B cell (primary cell): ENCODE measurements at regions not wholly inside any gene's neighbourhood (a gene's known extent, or its start where the extent isn't known, plus 50 kb on each side); places are given as distances from the start of the nearest gene placed in this dataset.

ENCODE experiments used
- ATAC-seq: fragments of 200-7000 bp; cut with Tn5 transposase; one replicate; pipeline ENCODE4 v1.10.0; 2021; ENCODE audit warnings: low read depth, mild to moderate bottlenecking, moderate number of reproducible peaks, moderate library complexity
- CTCF ChIA-PET: fragments of 350-600 bp; sonication (Branson Sonifier 250); formaldehyde crosslinking; loops from one replicate; lab custom pipeline; 2021; ENCODE audit warnings: antibody characterized with exemption, inconsistent platforms; lab: Charles Lee
- POLR2A ChIA-PET: fragments of 350-600 bp; sonication (Branson Sonifier 250); formaldehyde crosslinking; loops from one replicate; lab custom pipeline; 2021; ENCODE audit warnings: antibody characterized with exemption; lab: Charles Lee
- DNase-seq: peaks from one replicate; pipeline ENCODE4 v3.0.0; 2013
- H2AFZ ChIP-seq: 2 replicates; pipeline ENCODE4 v1.6.1; 2012; ENCODE audit warnings: mild to moderate bottlenecking, low read depth, low read length; ENCODE audit not compliant: insufficient read depth, poor library complexity, severe bottlenecking
- H3K27ac ChIP-seq, 2 donors: 1 replicate in 1 of 2; 2 replicates in 1 of 2; pipeline ENCODE4 v1.5.1; 2012 to 2013; ENCODE audit warnings: low read length in 2 of 2, mild to moderate bottlenecking in 2 of 2, moderate library complexity in 1 of 2
- H3K27me3 ChIP-seq, 4 experiments: fragments of 200-600 bp in 1 of 4; sonication (generic) in 1 of 4; replicated peaks in 1 of 4; 1 replicate in 2 of 4; 2 replicates in 2 of 4; pipeline versions ENCODE4 v1.6.1 to v1.7.0; 2013 to 2016; ENCODE audit warnings: low read length in 3 of 4, mild to moderate bottlenecking in 2 of 4, mixed read lengths in 1 of 4, moderate library complexity in 1 of 4; ENCODE audit not compliant: insufficient read depth in 4 of 4, control insufficient read depth in 3 of 4; ENCODE audit errors: control extremely low read depth in 1 of 4
- H3K36me3 ChIP-seq, 2 experiments: replicated peaks in 1 of 2; 1 replicate in 1 of 2; 2 replicates in 1 of 2; pipeline versions ENCODE4 v1.6.1 to v1.7.1; 2013; ENCODE audit warnings: low read length in 1 of 2; ENCODE audit not compliant: insufficient read depth in 2 of 2, control insufficient read depth in 1 of 2; ENCODE audit errors: control extremely low read depth in 1 of 2, extremely low read depth in 1 of 2
- H3K4me1 ChIP-seq, 2 donors: fragments of 200-600 bp in 1 of 2; sonication (generic) in 1 of 2; 1 replicate in 1 of 2; 2 replicates in 1 of 2; pipeline versions ENCODE4 v1.5.1 to v1.6.1; 2013 to 2017; ENCODE audit warnings: low read length in 2 of 2; ENCODE audit not compliant: control insufficient read depth in 2 of 2, insufficient read depth in 2 of 2
- H3K4me2 ChIP-seq: replicated peaks from 2 replicates; pipeline ENCODE3; 2012; ENCODE audit warnings: mild to moderate bottlenecking, low read depth, low read length; ENCODE audit not compliant: poor library complexity, severe bottlenecking
- H3K4me3 ChIP-seq, 5 experiments: fragments of 200-600 bp in 1 of 5; sonication (generic) in 1 of 5; 1 replicate in 3 of 5; 2 replicates in 2 of 5; pipeline versions ENCODE4 v1.5.1 to v1.7.0; 2011 to 2016; ENCODE audit warnings: low read length in 4 of 5, mild to moderate bottlenecking in 4 of 5, low read depth in 2 of 5, control low read depth in 1 of 5, moderate library complexity in 1 of 5; ENCODE audit not compliant: insufficient read depth in 1 of 5; ENCODE audit errors: control extremely low read depth in 1 of 5, extremely low read depth in 1 of 5
- H3K79me2 ChIP-seq: fragments of 200-600 bp; sonication (generic); one replicate; pipeline ENCODE4 v1.6.0; 2016; ENCODE audit warnings: low read length; ENCODE audit not compliant: control insufficient read depth, insufficient read depth
- H3K9ac ChIP-seq: fragments of 200-600 bp; sonication (generic); 2 replicates; pipeline ENCODE4 v1.6.1; 2017; ENCODE audit warnings: mild to moderate bottlenecking, low read length, moderate library complexity
- H3K9me3 ChIP-seq, 3 donors: one replicate each; pipeline versions ENCODE4 v1.6.1 to v1.7.1; 2013; ENCODE audit warnings: low read length in 2 of 3; ENCODE audit not compliant: control insufficient read depth in 2 of 3, insufficient read depth in 1 of 3; ENCODE audit errors: control extremely low read depth in 1 of 3
- H4K20me1 ChIP-seq: 2 replicates; pipeline ENCODE4 v1.6.0; 2012; ENCODE audit warnings: mild to moderate bottlenecking, low read length; ENCODE audit not compliant: insufficient read depth, control insufficient read depth, poor library complexity, severe bottlenecking
- H3K27ac Mint-ChIP-seq: one replicate; pipeline ENCODE4 v1.8.0; 2021; ENCODE audit warnings: mixed read lengths
- H3K27me3 Mint-ChIP-seq: one replicate; pipeline ENCODE4 v1.8.0; 2021; ENCODE audit warnings: mixed read lengths
- H3K4me1 Mint-ChIP-seq: one replicate; pipeline ENCODE4 v1.8.0; 2021; ENCODE audit warnings: mixed read lengths
- H3K4me3 Mint-ChIP-seq: one replicate; pipeline ENCODE4 v1.8.0; 2021; ENCODE audit warnings: mixed read lengths
- H3K9me3 Mint-ChIP-seq: one replicate; pipeline ENCODE4 v1.8.0; 2022; ENCODE audit warnings: mixed read lengths; ENCODE audit not compliant: insufficient read depth
- EZH2 ChIP-seq: IDR thresholded peaks from 2 replicates; pipeline ENCODE4 v1.6.1; 2012; ENCODE audit warnings: borderline replicate concordance, low read depth, mild to moderate bottlenecking, moderate library complexity, low read length; ENCODE audit not compliant: insufficient read depth, poor library complexity, severe bottlenecking
- WGBS: methylation state at CpG from one replicate; pipeline ENCODE4 v1.1.5; 2013; ENCODE audit warnings: missing lambda C conversion rate; ENCODE audit not compliant: insufficient coverage; 5-methylcytosine and 5-hydroxymethylcytosine counted together
- intact Hi-C: fragments of 100-400 bp; cut with micrococcal nuclease; formaldehyde crosslinking; loops from one replicate; pipeline ENCODE4 v1.10.0; 2022
- TF ChIP-seq, protein P1 (sequence below): fragments of 200-600 bp; IDR thresholded peaks from one replicate; pipeline ENCODE4 v1.8.0; 2022; ENCODE audit warnings: antibody characterized with exemption, mild to moderate bottlenecking

DNA sequence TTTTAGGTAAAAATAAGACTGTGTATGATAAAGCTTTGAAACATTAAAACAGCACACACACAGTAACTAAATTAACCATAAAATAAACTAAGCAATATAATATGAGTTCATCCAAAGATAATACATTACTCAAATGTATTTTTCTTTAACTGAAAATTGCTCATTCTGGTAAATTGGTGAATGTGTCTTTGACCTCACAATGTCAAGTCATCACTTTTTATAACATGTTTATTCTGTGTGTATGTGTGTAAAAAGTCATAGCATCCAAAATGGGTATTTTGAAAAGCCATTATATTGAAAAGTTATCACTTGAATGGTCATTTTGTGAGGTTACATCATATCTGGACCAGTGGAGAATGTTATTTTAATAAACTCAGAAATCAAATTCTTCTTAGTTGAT is 724.6 kb downstream of the ADGRL2 start:
- no peaks in the 10 kb centered on the region for H3K4me1 ChIP-seq
- ATAC-seq (no peak), DNase-seq (no peak)
- no peak for TF ChIP-seq EZH2
- TF ChIP-seq, protein P1, sequence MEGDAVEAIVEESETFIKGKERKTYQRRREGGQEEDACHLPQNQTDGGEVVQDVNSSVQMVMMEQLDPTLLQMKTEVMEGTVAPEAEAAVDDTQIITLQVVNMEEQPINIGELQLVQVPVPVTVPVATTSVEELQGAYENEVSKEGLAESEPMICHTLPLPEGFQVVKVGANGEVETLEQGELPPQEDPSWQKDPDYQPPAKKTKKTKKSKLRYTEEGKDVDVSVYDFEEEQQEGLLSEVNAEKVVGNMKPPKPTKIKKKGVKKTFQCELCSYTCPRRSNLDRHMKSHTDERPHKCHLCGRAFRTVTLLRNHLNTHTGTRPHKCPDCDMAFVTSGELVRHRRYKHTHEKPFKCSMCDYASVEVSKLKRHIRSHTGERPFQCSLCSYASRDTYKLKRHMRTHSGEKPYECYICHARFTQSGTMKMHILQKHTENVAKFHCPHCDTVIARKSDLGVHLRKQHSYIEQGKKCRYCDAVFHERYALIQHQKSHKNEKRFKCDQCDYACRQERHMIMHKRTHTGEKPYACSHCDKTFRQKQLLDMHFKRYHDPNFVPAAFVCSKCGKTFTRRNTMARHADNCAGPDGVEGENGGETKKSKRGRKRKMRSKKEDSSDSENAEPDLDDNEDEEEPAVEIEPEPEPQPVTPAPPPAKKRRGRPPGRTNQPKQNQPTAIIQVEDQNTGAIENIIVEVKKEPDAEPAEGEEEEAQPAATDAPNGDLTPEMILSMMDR, result no peak
- POLR2A ChIA-PET, result no interaction called here
- H3K36me3 ChIP-seq, result no peaks in the 10 kb centered on the region
- H2AFZ ChIP-seq, result no peak overlapping the region
- intact Hi-C loops, result no loop called here
- Mint-ChIP-seq H3K9me3 (no peaks in the 10 kb centered on the region), H3K4me1 (no peaks in the 10 kb centered on the region), H3K4me3 (no peak overlapping the region), H3K27ac (no peak overlapping the region), H3K27me3 (no peaks in the 10 kb centered on the region)
- CTCF ChIA-PET, result no interaction called here
- H3K79me2 ChIP-seq, result no peaks in the 10 kb centered on the region
- no peak overlapping the region for H3K9ac ChIP-seq
- no peak overlapping the region for H3K27ac ChIP-seq
- H3K4me3 ChIP-seq, result no peak overlapping the region
- no peaks in the 10 kb centered on the region for H4K20me1 ChIP-seq
- no peak overlapping the region for H3K4me2 ChIP-seq
- no peaks in the 10 kb centered on the region for H3K27me3 ChIP-seq
- H3K9me3 ChIP-seq, result no peaks in the 10 kb centered on the region

DNA sequence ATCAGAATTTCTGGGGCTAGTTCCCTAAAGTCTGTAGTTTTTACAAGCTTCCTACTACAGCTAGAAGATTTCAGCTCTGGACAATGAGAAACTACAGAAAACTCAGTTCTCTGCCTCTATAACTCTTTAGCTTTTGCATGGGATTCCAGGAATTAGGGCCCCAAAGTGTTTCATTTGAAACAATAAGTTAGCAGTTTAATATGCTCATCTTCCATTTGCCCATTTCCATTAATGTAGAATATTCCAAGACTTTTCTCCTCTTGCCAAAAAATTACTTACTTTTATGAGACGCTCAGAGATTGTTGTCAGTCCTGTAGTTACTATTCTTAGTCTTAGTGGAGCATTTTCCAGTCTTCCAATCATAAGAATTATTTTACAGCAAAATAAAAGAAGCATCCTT is 719.9 kb downstream of the ADGRL2 start:
- Mint-ChIP-seq H3K27me3 (no peaks in the 10 kb centered on the region), H3K4me3 (no peak overlapping the region), H3K4me1 (no peaks in the 10 kb centered on the region), H3K9me3 (no peaks in the 10 kb centered on the region), H3K27ac (no peak overlapping the region)
- Histone ChIP-seq H3K27ac (no peak overlapping the region), H3K9me3 (peaks cover 0 to 2% (median 0%) of the 10 kb centered on the region in 3 donors), H3K9ac (no peak overlapping the region), H3K36me3 (no peaks in the 10 kb centered on the region), H3K27me3 (no peaks in the 10 kb centered on the region), H3K4me3 (no peak overlapping the region), H3K4me1 (no peaks in the 10 kb centered on the region), H2AFZ (no peak overlapping the region), H3K4me2 (no peak overlapping the region), H4K20me1 (no peaks in the 10 kb centered on the region), H3K79me2 (no peaks in the 10 kb centered on the region)
- ATAC-seq, result no peak
- DNase-seq, result no peak
- ChIA-PET POLR2A (no interaction called here), CTCF (no interaction called here)
- intact Hi-C loops, result no loop called here
- no CpG with 5 or more reads among the region's 1 CpG for WGBS
- no peak for TF ChIP-seq EZH2
